D721Med (cell line): ENCODE measurements at regions not wholly inside any gene's neighbourhood (a gene's known extent, or its start where the extent isn't known, plus 50 kb on each side); places are given as distances from the start of the nearest gene placed in this dataset.

Experiments
- DNase-seq: peaks from one replicate; pipeline ENCODE4 v3.0.0; 2011; ENCODE audit warnings: low spot score; ENCODE audit not compliant: insufficient read length
- FAIRE-seq: peaks from 2 replicates; lab custom pipeline; 2011; peaks lifted over from hg19 to GRCh38; lab: Jason Lieb, UNC
- CTCF ChIP-seq: IDR thresholded peaks from 2 replicates; pipeline ENCODE4 v1.5.1; 2012; ENCODE audit warnings: mild to moderate bottlenecking, control low read depth; ENCODE audit not compliant: insufficient read depth; ENCODE audit errors: missing control alignments

DNA sequence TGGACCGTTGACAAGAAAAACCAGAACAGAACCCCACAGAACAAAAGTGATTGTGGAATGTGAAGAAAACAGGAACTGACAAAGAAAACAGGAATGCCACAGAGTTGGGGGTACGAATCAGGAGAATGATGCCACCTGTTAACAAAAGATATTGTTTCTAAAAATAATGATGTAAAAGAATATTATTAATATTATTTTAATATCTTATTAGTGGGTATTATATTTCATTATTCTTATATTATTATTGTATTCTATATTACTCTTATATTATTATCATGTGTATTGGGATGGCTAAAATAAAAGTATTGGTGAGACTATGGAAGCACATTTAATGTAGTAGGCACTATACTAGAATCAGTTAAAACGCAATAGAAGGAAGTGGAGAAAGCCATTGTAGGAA is 659.0 kb upstream of the PCDH15 start:
- FAIRE-seq (no peak), DNase-seq (no peak)
- no peak for TF ChIP-seq CTCF

- no peak for DNase-seq
- TF ChIP-seq CTCF = no peak
- no peak for FAIRE-seq
These were observed 649.0 kb upstream of the PCDH15 start for GRCh38 chr10:55449981-55450380.

GRCh38 chr10:55446441-55447002 is 645.5 kb upstream of the PCDH15 start:
- DNase-seq (no peak), FAIRE-seq (peak; percentile 53)
- no peak for TF ChIP-seq CTCF

DNA sequence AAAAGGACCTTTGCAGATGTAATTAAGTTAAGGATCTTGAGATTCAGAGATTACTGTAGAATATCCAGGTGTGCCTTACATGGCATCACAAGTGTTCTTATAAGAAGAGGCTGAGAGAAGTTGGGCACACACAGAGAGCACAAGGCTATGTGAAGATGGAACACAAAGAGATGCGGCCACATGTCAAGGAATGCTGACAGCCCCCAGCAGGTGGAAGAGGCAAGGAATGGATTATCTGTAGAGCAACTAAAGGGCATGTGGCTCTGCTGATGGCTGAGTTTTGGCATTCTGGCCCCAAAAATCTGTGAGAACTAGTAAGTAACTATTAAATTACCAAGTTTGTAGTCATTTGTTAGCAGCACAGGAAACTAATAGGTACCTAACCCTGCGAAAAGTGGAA is 640.7 kb upstream of the PCDH15 start:
- FAIRE-seq = no peak
- no peak for TF ChIP-seq CTCF
- DNase-seq = no peak

DNA sequence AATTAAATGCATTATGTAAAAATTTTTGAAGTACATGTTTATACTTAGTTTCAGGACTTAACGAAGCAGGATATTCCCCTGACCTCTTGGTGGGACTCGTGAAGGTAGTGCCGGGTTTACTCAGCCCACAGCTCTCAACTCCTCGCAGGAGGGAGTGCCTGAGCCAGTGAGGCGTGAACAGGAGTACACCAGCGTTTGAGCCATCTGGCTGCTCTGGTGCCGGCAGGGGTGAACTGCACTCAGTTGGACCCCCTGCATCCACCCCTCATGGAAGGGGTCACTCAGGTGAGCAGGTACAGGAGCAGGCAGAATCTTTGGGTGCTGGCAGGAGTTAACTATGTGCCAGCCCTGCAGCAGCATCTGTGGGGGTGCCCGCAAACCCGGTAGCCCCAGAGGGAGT is 625.1 kb upstream of the PCDH15 start:
- FAIRE-seq (no peak), DNase-seq (no peak)
- no peak for TF ChIP-seq CTCF

GRCh38 chr10:55410415-55410885 is 609.4 kb upstream of the PCDH15 start:
- TF ChIP-seq CTCF = peak; percentile 68
- DNase-seq (no peak), FAIRE-seq (peak; percentile 89)

- DNase-seq (no peak), FAIRE-seq (no peak)
- TF ChIP-seq CTCF = no peak
These were observed 603.1 kb upstream of the PCDH15 start for GRCh38 chr10:55404094-55404493.
